ENCODE measurements at regions not wholly inside any gene's neighbourhood (a gene's known extent, or its start where the extent isn't known, plus 50 kb on each side); places are given as distances from the start of the nearest gene placed in this dataset.
A peak's percentile ranks its signal among the peaks of the same experiment; 100 is the strongest.
"Not testable (repeated sequence)": the region's sequence is repeated elsewhere in the genome, so short reads cannot be mapped to it uniquely, and the experiment has no call there.

GRCh38 chrX:126489116-126489695 lies 63.4 kb downstream of the DCAF12L1 start:
- DNase-seq (ENCODE audit: low read depth in 4 of 4, low spot score in 3 of 4) = peak in 1 of 4 donors; percentile 0

- DNase-seq (ENCODE audit: low read depth in 4 of 4, low spot score in 3 of 4) = no peak
Measured at GRCh38 chrX:126485409-126485808, 67.2 kb downstream of the DCAF12L1 start.

- DNase-seq (ENCODE audit: low read depth in 4 of 4, low spot score in 3 of 4) = no peak
Measured at GRCh38 chrX:126481916-126482315, 70.7 kb downstream of the DCAF12L1 start.

- not testable (repeated sequence) for DNase-seq (ENCODE audit: low read depth in 4 of 4, low spot score in 3 of 4)
Measured at GRCh38 chrX:126459896-126460826, 92.5 kb downstream of the DCAF12L1 start.

GRCh38 chrX:126456136-126456535 lies 96.5 kb downstream of the DCAF12L1 start:
- no peak for DNase-seq (ENCODE audit: low read depth in 4 of 4, low spot score in 3 of 4)

- no peak for DNase-seq (ENCODE audit: low read depth in 4 of 4, low spot score in 3 of 4)
Measured at GRCh38 chrX:126448681-126449080, 103.9 kb downstream of the DCAF12L1 start.

Data from left renal pelvis (tissue), 4 donors.